B cell (primary cell): ENCODE measurements at regions not wholly inside any gene's neighbourhood (a gene's known extent, or its start where the extent isn't known, plus 50 kb on each side); places are given as distances from the start of the nearest gene placed in this dataset.

Experiments used
- ATAC-seq: fragments of 200-7000 bp; cut with Tn5 transposase; one replicate; pipeline ENCODE4 v1.10.0; 2021; ENCODE audit warnings: low read depth, mild to moderate bottlenecking, moderate number of reproducible peaks, moderate library complexity
- CTCF ChIA-PET: fragments of 350-600 bp; sonication (Branson Sonifier 250); formaldehyde crosslinking; loops from one replicate; lab custom pipeline; 2021; ENCODE audit warnings: antibody characterized with exemption, inconsistent platforms; lab: Charles Lee
- POLR2A ChIA-PET: fragments of 350-600 bp; sonication (Branson Sonifier 250); formaldehyde crosslinking; loops from one replicate; lab custom pipeline; 2021; ENCODE audit warnings: antibody characterized with exemption; lab: Charles Lee
- DNase-seq: peaks from one replicate; pipeline ENCODE4 v3.0.0; 2013
- H2AFZ ChIP-seq: 2 replicates; pipeline ENCODE4 v1.6.1; 2012; ENCODE audit warnings: mild to moderate bottlenecking, low read depth, low read length; ENCODE audit not compliant: insufficient read depth, poor library complexity, severe bottlenecking
- H3K27ac ChIP-seq, 2 donors: 1 replicate in 1 of 2; 2 replicates in 1 of 2; pipeline ENCODE4 v1.5.1; 2012 to 2013; ENCODE audit warnings: low read length in 2 of 2, mild to moderate bottlenecking in 2 of 2, moderate library complexity in 1 of 2
- H3K27me3 ChIP-seq, 4 experiments: fragments of 200-600 bp in 1 of 4; sonication (generic) in 1 of 4; replicated peaks in 1 of 4; 1 replicate in 2 of 4; 2 replicates in 2 of 4; pipeline versions ENCODE4 v1.6.1 to v1.7.0; 2013 to 2016; ENCODE audit warnings: low read length in 3 of 4, mild to moderate bottlenecking in 2 of 4, mixed read lengths in 1 of 4, moderate library complexity in 1 of 4; ENCODE audit not compliant: insufficient read depth in 4 of 4, control insufficient read depth in 3 of 4; ENCODE audit errors: control extremely low read depth in 1 of 4
- H3K36me3 ChIP-seq, 2 experiments: replicated peaks in 1 of 2; 1 replicate in 1 of 2; 2 replicates in 1 of 2; pipeline versions ENCODE4 v1.6.1 to v1.7.1; 2013; ENCODE audit warnings: low read length in 1 of 2; ENCODE audit not compliant: insufficient read depth in 2 of 2, control insufficient read depth in 1 of 2; ENCODE audit errors: control extremely low read depth in 1 of 2, extremely low read depth in 1 of 2
- H3K4me1 ChIP-seq, 2 donors: fragments of 200-600 bp in 1 of 2; sonication (generic) in 1 of 2; 1 replicate in 1 of 2; 2 replicates in 1 of 2; pipeline versions ENCODE4 v1.5.1 to v1.6.1; 2013 to 2017; ENCODE audit warnings: low read length in 2 of 2; ENCODE audit not compliant: control insufficient read depth in 2 of 2, insufficient read depth in 2 of 2
- H3K4me2 ChIP-seq: replicated peaks from 2 replicates; pipeline ENCODE3; 2012; ENCODE audit warnings: mild to moderate bottlenecking, low read depth, low read length; ENCODE audit not compliant: poor library complexity, severe bottlenecking
- H3K4me3 ChIP-seq, 5 experiments: fragments of 200-600 bp in 1 of 5; sonication (generic) in 1 of 5; 1 replicate in 3 of 5; 2 replicates in 2 of 5; pipeline versions ENCODE4 v1.5.1 to v1.7.0; 2011 to 2016; ENCODE audit warnings: low read length in 4 of 5, mild to moderate bottlenecking in 4 of 5, low read depth in 2 of 5, control low read depth in 1 of 5, moderate library complexity in 1 of 5; ENCODE audit not compliant: insufficient read depth in 1 of 5; ENCODE audit errors: control extremely low read depth in 1 of 5, extremely low read depth in 1 of 5
- H3K79me2 ChIP-seq: fragments of 200-600 bp; sonication (generic); one replicate; pipeline ENCODE4 v1.6.0; 2016; ENCODE audit warnings: low read length; ENCODE audit not compliant: control insufficient read depth, insufficient read depth
- H3K9ac ChIP-seq: fragments of 200-600 bp; sonication (generic); 2 replicates; pipeline ENCODE4 v1.6.1; 2017; ENCODE audit warnings: mild to moderate bottlenecking, low read length, moderate library complexity
- H3K9me3 ChIP-seq, 3 donors: one replicate each; pipeline versions ENCODE4 v1.6.1 to v1.7.1; 2013; ENCODE audit warnings: low read length in 2 of 3; ENCODE audit not compliant: control insufficient read depth in 2 of 3, insufficient read depth in 1 of 3; ENCODE audit errors: control extremely low read depth in 1 of 3
- H4K20me1 ChIP-seq: 2 replicates; pipeline ENCODE4 v1.6.0; 2012; ENCODE audit warnings: mild to moderate bottlenecking, low read length; ENCODE audit not compliant: insufficient read depth, control insufficient read depth, poor library complexity, severe bottlenecking
- H3K27ac Mint-ChIP-seq: one replicate; pipeline ENCODE4 v1.8.0; 2021; ENCODE audit warnings: mixed read lengths
- H3K27me3 Mint-ChIP-seq: one replicate; pipeline ENCODE4 v1.8.0; 2021; ENCODE audit warnings: mixed read lengths
- H3K4me1 Mint-ChIP-seq: one replicate; pipeline ENCODE4 v1.8.0; 2021; ENCODE audit warnings: mixed read lengths
- H3K4me3 Mint-ChIP-seq: one replicate; pipeline ENCODE4 v1.8.0; 2021; ENCODE audit warnings: mixed read lengths
- H3K9me3 Mint-ChIP-seq: one replicate; pipeline ENCODE4 v1.8.0; 2022; ENCODE audit warnings: mixed read lengths; ENCODE audit not compliant: insufficient read depth
- CTCF ChIP-seq: fragments of 200-600 bp; IDR thresholded peaks from one replicate; pipeline ENCODE4 v1.8.0; 2022; ENCODE audit warnings: antibody characterized with exemption, mild to moderate bottlenecking
- EZH2 ChIP-seq: IDR thresholded peaks from 2 replicates; pipeline ENCODE4 v1.6.1; 2012; ENCODE audit warnings: borderline replicate concordance, low read depth, mild to moderate bottlenecking, moderate library complexity, low read length; ENCODE audit not compliant: insufficient read depth, poor library complexity, severe bottlenecking
- WGBS: methylation state at CpG from one replicate; pipeline ENCODE4 v1.1.5; 2013; ENCODE audit warnings: missing lambda C conversion rate; ENCODE audit not compliant: insufficient coverage; 5-methylcytosine and 5-hydroxymethylcytosine counted together
- intact Hi-C: fragments of 100-400 bp; cut with micrococcal nuclease; formaldehyde crosslinking; loops from one replicate; pipeline ENCODE4 v1.10.0; 2022

- POLR2A ChIA-PET = no interaction called here
- no peak for TF ChIP-seq CTCF
- TF ChIP-seq EZH2 = no peak
- WGBS = 72% methylated on average over 11 of the region's 13 CpGs
- H3K9ac ChIP-seq = no peak overlapping the region
- H3K4me3 ChIP-seq = no peak overlapping the region
- CTCF ChIA-PET = interaction anchor here (0.6 to 6.2 kb wide), 14 partner anchors 9 to 936 kb away, joined by 3 to 67 read pairs (median 4); no protein-coding TSS in a partner anchor
- Mint-ChIP-seq H3K27me3 (no peaks in the 10 kb centered on the region), H3K4me1 (peaks cover 15% of the 10 kb centered on the region), H3K27ac (no peak overlapping the region), H3K9me3 (peaks cover 4% of the 10 kb centered on the region), H3K4me3 (no peak overlapping the region)
- H2AFZ ChIP-seq = no peak overlapping the region
- peaks cover 0 to 9% (median 7%) of the 10 kb centered on the region in 3 donors for H3K9me3 ChIP-seq
- H3K27me3 ChIP-seq = no peaks in the 10 kb centered on the region
- no peak for ATAC-seq
- intact Hi-C loops = loop anchor here (1.0 to 10.0 kb wide), 9 partner anchors 25 to 930 kb away; partner anchors contain the start of gene AKT3
- H3K4me1 ChIP-seq = peaks cover 7 to 10% of the 10 kb centered on the region in 2 donors
- H3K79me2 ChIP-seq = no peaks in the 10 kb centered on the region
- no peak for DNase-seq
- H4K20me1 ChIP-seq = no peaks in the 10 kb centered on the region
- no peak overlapping the region for H3K4me2 ChIP-seq
- no peaks in the 10 kb centered on the region for H3K36me3 ChIP-seq
- H3K27ac ChIP-seq = no peak overlapping the region
These were observed 177.7 kb downstream of the ADSS2 start for GRCh38 chr1:244273845-244274619.

- no peak overlapping the region for H3K4me2 ChIP-seq
- ATAC-seq = no peak
- no peak overlapping the region for H2AFZ ChIP-seq
- no peak overlapping the region for H3K4me3 ChIP-seq
- intact Hi-C loops = loop anchor here (10.0 kb wide), 1 partner anchor 772 kb away; no protein-coding TSS in a partner anchor
- POLR2A ChIA-PET = no interaction called here
- H3K79me2 ChIP-seq = no peaks in the 10 kb centered on the region
- H3K36me3 ChIP-seq = no peaks in the 10 kb centered on the region
- no peak for DNase-seq
- Mint-ChIP-seq H3K4me1 (peaks cover 10% of the 10 kb centered on the region), H3K27me3 (peaks cover 3% of the 10 kb centered on the region), H3K4me3 (no peak overlapping the region), H3K9me3 (no peaks in the 10 kb centered on the region), H3K27ac (no peak overlapping the region)
- H3K27ac ChIP-seq = no peak overlapping the region
- no peaks in the 10 kb centered on the region for H3K9me3 ChIP-seq
- no peak for TF ChIP-seq CTCF
- TF ChIP-seq EZH2 = no peak
- H4K20me1 ChIP-seq = no peaks in the 10 kb centered on the region
- H3K9ac ChIP-seq = no peak overlapping the region
- CTCF ChIA-PET = no interaction called here
- H3K27me3 ChIP-seq = no peaks in the 10 kb centered on the region
- H3K4me1 ChIP-seq = peaks cover 6 to 7% of the 10 kb centered on the region in 2 donors
- 75% methylated on average over 2 of the region's 3 CpGs for WGBS
These were observed 175.1 kb downstream of the ADSS2 start for GRCh38 chr1:244276646-244277045.
